KMS-11 (cell line): ENCODE measurements at regions not wholly inside any gene's neighbourhood (a gene's known extent, or its start where the extent isn't known, plus 50 kb on each side); places are given as distances from the start of the nearest gene placed in this dataset.
"Not testable (repeated sequence)": the region's sequence is repeated elsewhere in the genome, so short reads cannot be mapped to it uniquely, and the experiment has no call there.

Source experiments
- H2AFZ ChIP-seq: fragments of 200-600 bp; sonication (generic); 2 replicates; pipeline ENCODE4 v1.6.1; 2016; ENCODE audit warnings: antibody characterized with exemption, mixed run types, low read depth
- H3K27ac ChIP-seq: fragments of 200-600 bp; sonication (generic); 2 replicates; pipeline ENCODE4 v1.6.1; 2016; ENCODE audit warnings: mild to moderate bottlenecking, mixed run types
- H3K27me3 ChIP-seq: fragments of 200-600 bp; sonication (generic); 2 replicates; pipeline ENCODE4 v1.6.1; 2017; ENCODE audit warnings: mild to moderate bottlenecking, low read depth, mixed run types, moderate library complexity; ENCODE audit not compliant: insufficient read depth
- H3K36me3 ChIP-seq: fragments of 200-600 bp; sonication (generic); 2 replicates; pipeline ENCODE4 v1.6.1; 2017; ENCODE audit warnings: mild to moderate bottlenecking, mixed run types; ENCODE audit not compliant: insufficient read depth
- H3K4me1 ChIP-seq: fragments of 200-600 bp; sonication (generic); 2 replicates; pipeline ENCODE4 v1.6.1; 2016; ENCODE audit warnings: mild to moderate bottlenecking, low read depth, mixed run types; ENCODE audit not compliant: poor library complexity, severe bottlenecking
- H3K4me2 ChIP-seq: fragments of 200-600 bp; sonication (generic); 2 replicates; pipeline ENCODE4 v1.7.0; 2016; ENCODE audit warnings: mild to moderate bottlenecking, mixed run types
- H3K4me3 ChIP-seq: fragments of 200-600 bp; sonication (generic); IDR thresholded peaks from 2 replicates; pipeline ENCODE4 v1.6.1; 2017; ENCODE audit warnings: low read depth, low read length, mixed read lengths; ENCODE audit not compliant: insufficient read depth
- H3K79me2 ChIP-seq: fragments of 200-600 bp; sonication (generic); 2 replicates; pipeline ENCODE4 v1.6.1; 2016; ENCODE audit warnings: low read depth, mixed run types; ENCODE audit not compliant: insufficient read depth
- H3K9ac ChIP-seq: fragments of 200-600 bp; sonication (generic); 2 replicates; pipeline ENCODE4 v1.6.1; 2016; ENCODE audit warnings: mild to moderate bottlenecking, mixed run types
- H4K20me1 ChIP-seq: fragments of 200-600 bp; sonication (generic); 2 replicates; pipeline ENCODE4 v1.6.1; 2016; ENCODE audit warnings: mild to moderate bottlenecking, mixed run types; ENCODE audit not compliant: insufficient read depth
- CTCF ChIP-seq: fragments of 200-600 bp; sonication (generic); conservative IDR thresholded peaks from 2 replicates; pipeline ENCODE4 v1.6.1; 2017; ENCODE audit warnings: low read depth, mild to moderate bottlenecking, antibody characterized with exemption, low read length, moderate library complexity, mixed read lengths

- no peak overlapping the region for H3K9ac ChIP-seq
- no peaks in the 10 kb centered on the region for H3K27me3 ChIP-seq
- no peak overlapping the region for H3K27ac ChIP-seq
- H4K20me1 ChIP-seq = no peaks in the 10 kb centered on the region
- TF ChIP-seq CTCF = no peak
- H3K36me3 ChIP-seq = no peaks in the 10 kb centered on the region
- no peaks in the 10 kb centered on the region for H3K79me2 ChIP-seq
- H3K4me3 ChIP-seq = no peak overlapping the region
- no peak overlapping the region for H3K4me2 ChIP-seq
- H3K4me1 ChIP-seq = no peaks in the 10 kb centered on the region
- no peak overlapping the region for H2AFZ ChIP-seq
Measured at GRCh38 chr6:106811088-106811686, 163.3 kb downstream of the CD24 start.

GRCh38 chr6:106808758-106809157 is 165.8 kb downstream of the CD24 start:
- Histone ChIP-seq H4K20me1 (no peaks in the 10 kb centered on the region), H3K4me2 (no peak overlapping the region), H3K27ac (no peak overlapping the region), H3K4me1 (no peaks in the 10 kb centered on the region), H3K9ac (no peak overlapping the region), H3K27me3 (no peaks in the 10 kb centered on the region), H3K36me3 (no peaks in the 10 kb centered on the region), H3K4me3 (no peak overlapping the region), H3K79me2 (no peaks in the 10 kb centered on the region), H2AFZ (no peak overlapping the region)
- TF ChIP-seq CTCF = no peak

- Histone ChIP-seq H4K20me1 (no peaks in the 10 kb centered on the region), H3K79me2 (no peaks in the 10 kb centered on the region), H3K27ac (no peak overlapping the region), H3K27me3 (no peaks in the 10 kb centered on the region), H3K4me1 (no peaks in the 10 kb centered on the region), H3K36me3 (no peaks in the 10 kb centered on the region), H2AFZ (no peak overlapping the region), H3K9ac (no peak overlapping the region), H3K4me3 (no peak overlapping the region), H3K4me2 (no peak overlapping the region)
- no peak for TF ChIP-seq CTCF
Measured at GRCh38 chr6:106807947-106808611, 166.4 kb downstream of the CD24 start.

- not testable (repeated sequence) for H3K27ac ChIP-seq, H3K79me2 ChIP-seq, H2AFZ ChIP-seq, H3K4me3 ChIP-seq, H3K4me1 ChIP-seq, H3K4me2 ChIP-seq, H4K20me1 ChIP-seq, H3K36me3 ChIP-seq, H3K9ac ChIP-seq, H3K27me3 ChIP-seq
Measured at GRCh38 chr6:106806253-106806652, 168.3 kb downstream of the CD24 start.

- Histone ChIP-seq H2AFZ (no peak overlapping the region), H3K27me3 (no peaks in the 10 kb centered on the region), H3K4me1 (no peaks in the 10 kb centered on the region), H3K9ac (no peak overlapping the region), H3K79me2 (no peaks in the 10 kb centered on the region), H3K36me3 (no peaks in the 10 kb centered on the region), H3K27ac (no peak overlapping the region), H3K4me2 (no peak overlapping the region), H3K4me3 (no peak overlapping the region), H4K20me1 (no peaks in the 10 kb centered on the region)
- no peak for TF ChIP-seq CTCF
Measured at GRCh38 chr6:106805771-106806170, 168.8 kb downstream of the CD24 start.
